ENCODE measurements at regions not wholly inside any gene's neighbourhood (a gene's known extent, or its start where the extent isn't known, plus 50 kb on each side); places are given as distances from the start of the nearest gene placed in this dataset.

DNA sequence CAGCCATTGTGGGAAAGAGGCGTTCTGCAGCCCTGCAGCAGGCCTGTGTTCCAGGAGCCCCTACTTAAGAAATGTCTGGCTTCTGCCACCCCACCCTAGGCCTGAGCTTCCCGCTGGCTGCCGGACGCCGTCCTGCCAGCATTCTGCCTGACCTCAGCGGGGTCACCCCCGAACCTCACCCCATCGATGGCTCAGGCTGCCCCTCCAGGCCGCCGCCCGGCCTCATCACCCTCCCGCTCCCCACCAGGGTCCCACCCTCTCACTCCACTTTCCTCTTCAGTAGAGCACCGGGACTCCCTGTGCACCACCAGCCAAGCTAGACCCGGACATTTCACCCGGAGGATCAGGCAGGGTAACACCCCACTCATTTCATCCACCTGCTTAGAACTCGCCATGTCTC, 73.6 kb upstream of the SALL3 start:
- no peak for ATAC-seq
- no peak for DNase-seq

GRCh38 chr18:78908462-78909260, 71.0 kb upstream of the SALL3 start:
- DNase-seq (no peak), ATAC-seq (no peak)

DNA sequence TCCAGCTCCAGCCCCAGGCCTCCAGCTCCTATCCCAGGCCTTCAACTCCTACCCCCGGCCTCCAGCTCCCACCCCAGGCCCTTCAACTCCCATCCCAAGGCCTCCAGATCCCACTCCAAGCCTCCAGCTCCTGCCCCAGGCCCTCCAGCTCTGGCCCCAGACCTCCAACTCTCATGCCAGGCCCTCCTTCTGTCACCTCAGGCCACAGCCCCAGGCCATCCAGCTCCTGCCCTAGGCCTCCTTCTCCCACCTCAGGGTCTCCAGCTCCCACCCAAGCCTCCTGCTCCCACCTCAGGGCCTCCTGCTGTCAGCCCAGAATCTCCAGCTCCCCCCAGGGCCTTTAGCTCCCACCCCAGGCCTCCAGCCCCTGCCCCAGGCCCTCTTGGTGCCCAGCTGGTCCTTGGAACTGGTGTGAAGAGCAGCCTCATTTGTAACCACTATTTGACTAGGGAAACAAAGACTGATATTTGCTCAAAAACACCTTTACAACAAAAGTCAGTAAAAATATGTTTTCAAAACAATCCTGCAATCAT, 67.8 kb upstream of the SALL3 start:
- no peak for ATAC-seq
- no peak for DNase-seq

DNA sequence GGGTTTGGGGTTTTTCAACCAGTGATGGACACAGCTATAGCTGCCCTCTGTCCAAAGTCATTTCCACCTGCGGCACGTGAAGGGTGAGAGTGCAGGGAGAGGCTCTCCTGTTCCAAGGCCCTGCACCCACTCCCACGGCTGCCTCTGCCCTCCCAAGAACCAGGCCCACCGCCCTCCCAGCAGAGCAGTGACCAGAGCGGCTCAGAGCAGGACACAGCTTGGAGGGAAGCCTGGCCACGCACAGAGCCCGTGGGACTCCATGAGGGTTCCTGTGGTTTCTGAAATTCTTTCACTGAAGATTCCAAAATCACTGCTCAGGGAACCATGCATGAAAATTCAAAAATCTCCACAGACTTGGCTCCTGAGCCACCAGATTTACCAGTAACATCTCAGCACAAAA, 67.3 kb upstream of the SALL3 start:
- ATAC-seq (no peak), DNase-seq (no peak)

DNA sequence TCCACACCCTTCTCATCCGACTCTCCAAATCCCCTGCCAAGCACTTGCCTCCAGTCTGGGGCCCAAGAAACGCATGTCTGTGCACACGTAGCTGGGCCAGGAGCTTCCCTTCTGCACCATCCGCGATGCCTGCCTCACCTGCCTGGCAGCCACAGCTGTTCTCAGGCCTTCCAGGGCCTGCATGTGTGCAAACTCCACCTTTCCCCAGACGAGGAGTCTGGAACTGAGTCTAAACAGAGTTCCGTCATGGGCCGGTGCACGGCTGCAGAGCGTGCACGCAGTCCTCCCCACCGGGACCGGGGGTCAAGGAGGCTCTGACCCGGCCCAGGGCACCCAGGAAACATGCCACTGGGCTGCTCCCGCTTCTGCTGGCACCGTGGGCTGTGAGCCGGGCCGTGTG, 66.8 kb upstream of the SALL3 start:
- DNase-seq = no peak
- no peak for ATAC-seq

DNA sequence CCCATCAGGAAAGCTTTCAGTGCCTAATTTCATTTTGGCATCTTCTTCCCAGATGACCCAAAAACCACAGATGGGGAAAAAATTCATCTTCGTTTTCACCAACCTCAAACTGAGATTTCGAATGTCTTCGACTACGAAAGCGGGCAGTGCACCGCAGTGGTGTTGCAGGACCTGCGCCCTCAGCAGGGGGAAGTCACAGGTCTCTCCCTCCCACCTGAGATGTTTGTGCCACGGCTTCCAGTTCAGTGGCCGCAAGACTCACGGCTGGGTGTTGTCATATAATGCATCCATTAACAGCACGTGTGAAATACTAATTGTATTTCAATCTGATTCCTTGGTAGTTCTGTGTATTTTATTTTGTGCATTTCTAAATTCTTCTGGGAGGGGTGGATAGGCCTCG, 66.2 kb upstream of the SALL3 start:
- DNase-seq (no peak), ATAC-seq (no peak)

- ATAC-seq (no peak), DNase-seq (no peak)
These were observed 65.8 kb upstream of the SALL3 start for GRCh38 chr18:78913830-78914231.

DNA sequence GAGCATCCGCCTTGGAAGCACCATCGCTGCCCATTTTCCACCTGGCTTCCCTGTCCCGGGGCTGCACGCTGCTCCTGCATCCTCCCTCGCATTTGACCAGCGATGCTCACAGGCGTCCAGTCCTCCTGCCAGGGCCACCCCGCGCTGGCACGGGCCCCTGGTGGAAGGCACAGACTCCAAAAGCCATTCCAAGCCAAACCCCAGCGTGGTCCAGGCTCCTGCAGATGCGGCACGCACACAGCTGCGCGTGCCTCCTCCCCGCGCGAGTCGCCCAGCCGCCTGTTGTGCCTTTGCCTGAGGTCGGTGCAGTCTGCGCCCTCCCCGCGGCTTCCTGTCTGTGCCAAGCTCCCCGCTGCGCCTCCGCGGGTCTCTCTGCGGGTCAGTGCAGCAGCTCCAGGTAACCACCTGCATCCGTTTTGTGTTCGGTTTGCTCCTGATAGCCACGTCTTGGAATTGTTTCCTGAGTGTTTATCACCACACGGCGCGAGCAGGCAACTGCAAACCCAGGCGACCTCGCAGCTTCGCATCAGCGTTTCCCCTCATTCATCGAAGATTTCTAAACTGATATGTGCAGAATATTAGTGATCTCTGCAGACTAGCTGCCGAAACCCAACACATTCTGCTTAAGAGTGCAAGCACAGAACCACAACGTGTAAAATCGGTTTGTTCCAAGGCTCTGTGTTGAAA, 65.2 kb upstream of the SALL3 start:
- DNase-seq = no peak
- ATAC-seq = no peak

GRCh38 chr18:78915446-78916008, 64.1 kb upstream of the SALL3 start:
- ATAC-seq = no peak
- no peak for DNase-seq

DNA sequence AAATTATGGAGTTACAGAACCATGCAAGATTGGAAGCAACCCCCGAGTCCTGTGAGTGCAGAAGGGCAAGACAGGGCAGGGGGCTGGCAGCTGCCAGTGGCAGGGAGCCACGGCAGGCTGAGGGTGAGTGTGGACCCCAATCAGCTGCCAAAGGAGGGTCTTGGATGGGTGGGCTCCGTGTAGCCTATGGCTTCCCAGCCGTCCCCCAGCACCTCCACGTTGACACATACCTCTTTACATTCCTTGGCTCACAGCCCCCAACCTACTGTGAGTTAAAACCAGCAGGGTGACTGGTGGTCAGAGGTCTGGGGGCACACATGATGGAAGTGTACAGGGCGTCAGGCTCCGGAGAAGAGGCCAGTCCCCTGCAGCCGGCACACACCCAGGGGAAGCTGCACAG, 60.9 kb upstream of the SALL3 start:
- DNase-seq (no peak), ATAC-seq (no peak)

- ATAC-seq (no peak), DNase-seq (no peak)
These were observed 59.7 kb upstream of the SALL3 start for GRCh38 chr18:78919956-78920355.

DNA sequence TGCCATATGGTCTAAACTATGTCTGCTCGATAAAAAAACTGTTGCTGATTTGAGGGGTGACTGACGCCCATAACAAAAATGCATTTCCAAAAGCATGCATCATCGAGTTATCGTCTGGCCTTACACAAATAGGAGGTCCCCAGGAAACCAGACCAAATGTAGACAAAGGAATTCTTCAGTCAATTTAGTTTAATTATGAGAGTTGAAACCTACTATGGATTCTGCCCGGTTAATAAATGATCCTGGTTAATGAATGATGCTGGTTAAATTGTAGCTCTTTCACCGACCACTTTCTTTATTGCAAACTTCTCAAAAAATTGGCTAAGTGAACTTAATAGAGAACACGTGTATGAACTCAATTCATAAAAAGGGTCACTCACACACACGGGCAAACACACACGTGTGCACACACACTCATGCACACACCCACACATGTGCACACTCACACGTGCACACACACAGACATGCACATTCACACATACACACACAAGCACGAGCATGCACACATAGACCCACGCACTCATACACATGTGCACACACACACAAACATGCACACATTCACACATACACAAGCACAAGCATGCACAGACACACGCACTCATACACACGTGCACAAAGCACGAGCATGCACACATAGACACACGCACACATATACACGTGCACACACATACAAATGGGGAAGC, 59.0 kb upstream of the SALL3 start:
- ATAC-seq (no peak), DNase-seq (no peak)

GRCh38 chr18:78922856-78923255, 56.8 kb upstream of the SALL3 start:
- DNase-seq (no peak), ATAC-seq (no peak)

DNA sequence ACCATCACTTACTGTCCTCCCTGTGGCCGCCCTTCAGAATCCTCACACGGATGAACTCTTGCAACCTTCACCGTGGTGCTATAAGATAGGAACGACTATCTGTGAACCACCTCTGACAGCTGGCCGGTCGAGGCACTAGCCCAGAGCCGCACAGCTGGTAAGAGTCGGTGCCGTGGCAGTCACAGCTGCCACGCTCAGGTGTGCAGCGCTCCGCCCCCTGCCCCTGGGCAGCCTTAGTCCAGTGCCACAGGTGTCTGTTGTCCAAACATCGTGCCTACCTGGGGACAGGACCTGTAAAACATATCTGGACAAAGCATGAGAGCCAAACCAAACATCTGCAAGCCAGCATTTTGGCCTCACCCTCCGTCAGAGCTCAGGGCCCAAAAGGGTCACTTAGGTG, 55.3 kb upstream of the SALL3 start:
- DNase-seq (no peak), ATAC-seq (no peak)

DNA sequence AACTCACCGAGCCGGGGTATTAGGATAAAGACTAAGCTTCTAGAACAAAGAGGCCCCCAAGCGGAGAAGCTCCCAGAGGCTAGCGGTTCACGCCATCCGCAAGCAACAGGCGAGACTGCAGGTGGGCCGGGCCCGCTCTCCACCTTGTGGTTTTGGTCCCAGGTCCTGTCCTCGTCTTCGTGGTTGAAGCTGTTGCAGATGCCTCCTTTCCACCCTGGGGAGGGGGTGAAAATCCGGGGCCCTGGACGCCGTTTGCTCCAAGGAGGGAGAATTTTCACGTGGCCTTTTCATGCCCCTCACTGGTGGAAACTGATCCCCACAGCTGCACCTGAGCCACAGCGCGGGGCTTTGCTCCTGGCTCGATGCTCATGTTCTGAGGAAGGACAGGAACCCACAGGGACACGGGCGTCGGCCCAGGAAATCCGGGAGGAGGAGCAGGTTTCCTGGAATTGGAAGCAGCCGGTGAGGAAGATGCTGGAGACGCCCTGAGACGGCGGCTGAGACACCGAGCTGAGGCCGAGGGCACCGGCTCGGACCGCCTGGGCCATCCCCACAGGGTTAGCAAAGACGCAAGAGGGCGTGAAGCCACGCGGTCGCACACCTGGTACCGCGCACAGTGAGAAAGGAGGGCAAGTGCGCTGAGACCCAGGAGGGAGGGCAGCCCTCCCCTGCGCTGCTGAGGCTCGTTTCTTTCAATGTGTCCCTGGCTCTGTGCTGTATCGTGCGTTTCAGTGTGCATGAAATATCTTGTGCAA, 54.7 kb upstream of the SALL3 start:
- no peak for DNase-seq
- ATAC-seq = no peak

DNA sequence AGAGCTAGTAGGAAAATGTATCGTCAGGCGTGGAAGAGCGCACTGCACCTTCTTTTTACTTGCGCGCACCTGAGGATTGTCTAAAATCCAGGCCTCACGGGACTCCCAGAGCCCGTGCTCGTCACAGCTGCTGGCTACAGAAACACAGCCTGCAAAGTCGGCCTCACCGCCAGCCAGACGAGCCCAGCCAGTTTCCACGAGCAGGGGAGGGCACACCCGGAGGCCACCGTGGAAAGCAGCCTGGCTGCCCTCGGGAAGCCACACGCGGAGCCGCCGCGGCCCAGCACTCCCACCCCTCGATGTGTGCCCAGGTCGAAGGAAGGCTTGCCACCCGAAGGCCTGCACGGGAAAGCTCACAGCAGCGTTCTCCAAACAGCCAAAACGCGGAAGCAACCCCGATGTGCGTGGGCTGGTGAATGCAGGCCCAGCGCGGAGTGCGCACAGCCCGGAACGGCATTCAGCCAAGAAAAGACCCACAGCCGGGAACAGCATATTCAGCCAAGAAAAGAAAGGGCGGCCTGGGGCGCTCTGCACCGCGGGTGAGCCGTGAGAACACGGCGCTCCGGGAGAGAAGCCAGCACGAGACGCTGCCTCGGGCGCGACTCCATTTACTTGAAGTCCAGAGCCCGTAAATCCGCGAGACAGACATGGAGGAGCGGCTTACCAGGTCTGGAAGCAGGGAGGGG, 53.9 kb upstream of the SALL3 start:
- no peak for DNase-seq
- ATAC-seq = no peak

DNA sequence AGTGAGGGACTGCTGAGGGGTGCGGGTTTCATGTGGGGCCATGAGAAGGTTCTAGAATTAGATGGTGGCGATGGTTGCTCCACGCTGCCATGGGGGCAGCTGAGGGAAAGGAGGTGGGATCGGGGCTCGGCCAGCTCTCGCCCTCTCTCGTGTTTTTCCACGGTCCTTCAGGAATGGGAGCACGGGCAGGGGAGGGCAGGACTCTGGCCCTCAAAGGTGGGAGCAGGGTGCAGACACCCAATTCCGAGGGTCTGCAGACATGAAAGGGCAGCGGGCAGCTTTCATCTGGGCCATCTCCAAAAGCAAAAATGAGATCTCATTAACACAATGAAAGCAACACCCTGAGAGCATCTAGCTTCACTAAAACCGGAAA, 53.4 kb upstream of the SALL3 start:
- DNase-seq (no peak), ATAC-seq (no peak)

DNA sequence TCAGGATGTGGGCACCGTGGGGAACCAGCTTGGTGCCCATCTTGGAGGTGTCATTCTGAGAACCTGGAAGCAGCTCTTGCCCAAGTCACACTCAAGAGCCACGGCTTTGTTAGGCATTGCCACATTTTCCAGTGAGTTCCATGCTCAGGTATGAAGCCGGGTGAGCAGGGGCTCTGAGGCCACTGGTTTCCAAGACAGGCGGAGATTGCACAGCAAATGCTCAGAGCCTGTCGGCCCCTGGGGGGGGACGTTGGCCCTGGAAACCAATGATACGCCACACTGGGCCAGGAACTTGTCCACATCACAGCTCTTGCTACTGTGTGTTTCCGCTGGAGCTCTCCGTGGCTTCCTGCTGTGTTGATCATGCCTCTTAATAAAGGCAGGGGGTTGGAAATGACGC, 52.5 kb upstream of the SALL3 start:
- ATAC-seq (no peak), DNase-seq (no peak)

DNA sequence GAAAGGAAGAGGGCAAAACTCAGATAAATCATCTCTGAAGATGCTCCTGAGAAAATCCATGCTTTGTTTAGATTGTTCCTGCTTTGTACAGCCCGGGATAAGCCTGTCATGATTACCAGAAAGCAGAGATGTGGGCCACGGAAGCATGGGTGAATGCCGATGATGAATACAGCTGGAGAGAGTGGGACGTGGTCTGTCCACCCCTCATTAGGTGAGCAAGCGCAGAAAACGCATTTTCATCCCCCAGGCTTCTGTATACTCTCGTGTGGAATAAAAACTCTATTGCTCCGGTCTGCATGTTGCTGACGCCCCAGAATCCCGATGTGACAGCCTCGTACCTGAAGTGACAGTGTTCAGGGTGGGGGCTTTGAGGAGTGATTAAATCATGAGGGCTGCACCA, 52.0 kb upstream of the SALL3 start:
- ATAC-seq = no peak
- no peak for DNase-seq

GRCh38 chr18:78928076-78928475, 51.5 kb upstream of the SALL3 start:
- ATAC-seq (no peak), DNase-seq (no peak)

- ATAC-seq = no peak
- no peak for DNase-seq
These were observed 50.1 kb upstream of the SALL3 start for GRCh38 chr18:78929516-78929915.
